Activated T-helper 1 cell treated with anti-CD3 and anti-CD28 coated beads, Interleukin-2, amount 50 U/mL, for 16 hours (primary cell): ENCODE measurements at regions not wholly inside any gene's neighbourhood (a gene's known extent, or its start where the extent isn't known, plus 50 kb on each side); places are given as distances from the start of the nearest gene placed in this dataset.
"Not testable (repeated sequence)": the region's sequence is repeated elsewhere in the genome, so short reads cannot be mapped to it uniquely, and the experiment has no call there.

Experiments
- DNase-seq, 2 donors: peaks; one replicate each; pipeline ENCODE4 v3.0.0-alpha.2; 2020; ENCODE audit warnings: low read depth in 1 of 2, low spot score in 1 of 2

DNA sequence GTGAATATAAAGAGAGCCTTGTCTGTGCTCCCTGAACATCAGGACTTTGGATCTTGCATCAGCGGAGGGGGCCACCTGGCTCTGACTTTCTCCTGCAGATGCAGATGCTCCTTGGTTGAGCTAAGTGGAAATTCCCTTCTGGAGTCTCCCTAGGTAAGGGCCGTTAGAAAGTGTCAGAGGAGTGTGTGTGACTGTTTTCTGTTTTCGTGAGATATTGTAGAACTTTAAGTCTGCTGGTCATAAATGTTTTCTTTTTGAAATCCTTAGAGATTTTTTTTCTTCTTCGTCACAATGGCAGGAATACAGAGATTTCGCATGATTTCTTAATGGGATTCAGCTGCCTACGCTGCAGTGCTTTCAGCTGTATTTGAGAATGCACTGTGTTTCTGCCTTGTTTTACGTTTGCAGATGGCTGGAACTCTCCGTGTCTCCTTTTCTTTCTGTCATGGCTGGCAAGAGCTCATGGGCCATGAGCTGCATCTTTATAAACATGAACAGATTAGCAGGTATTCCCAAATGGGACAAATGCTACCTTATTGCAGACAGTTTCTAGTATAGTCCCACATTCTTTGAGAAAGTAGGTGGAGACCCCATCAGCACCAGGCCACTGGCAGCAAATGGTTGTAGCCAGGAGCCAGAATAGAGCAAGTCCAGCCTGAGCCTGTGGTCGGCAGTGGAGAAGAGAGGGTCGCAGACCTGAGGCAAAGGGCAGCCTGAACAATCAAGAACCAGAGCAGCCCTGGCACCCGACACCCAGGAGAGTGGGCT lies 76.2 kb upstream of the FRMD6 start:
- no peak for DNase-seq

DNA sequence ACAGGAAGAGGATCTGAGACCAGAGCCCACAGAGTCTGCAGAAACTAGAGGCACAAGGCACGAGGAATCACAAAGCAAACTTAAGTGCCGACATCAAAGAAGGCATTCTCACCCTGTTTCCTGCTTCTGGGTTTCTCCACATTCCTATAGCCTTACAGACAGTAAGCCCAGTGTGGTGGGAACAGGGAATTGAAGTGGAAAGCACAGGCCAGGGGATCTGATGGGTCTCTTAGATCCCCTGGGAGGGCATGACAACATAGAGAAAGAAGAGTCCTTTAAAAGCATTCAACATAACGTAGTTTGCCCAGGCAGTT lies 75.6 kb upstream of the FRMD6 start:
- DNase-seq = no peak

DNA sequence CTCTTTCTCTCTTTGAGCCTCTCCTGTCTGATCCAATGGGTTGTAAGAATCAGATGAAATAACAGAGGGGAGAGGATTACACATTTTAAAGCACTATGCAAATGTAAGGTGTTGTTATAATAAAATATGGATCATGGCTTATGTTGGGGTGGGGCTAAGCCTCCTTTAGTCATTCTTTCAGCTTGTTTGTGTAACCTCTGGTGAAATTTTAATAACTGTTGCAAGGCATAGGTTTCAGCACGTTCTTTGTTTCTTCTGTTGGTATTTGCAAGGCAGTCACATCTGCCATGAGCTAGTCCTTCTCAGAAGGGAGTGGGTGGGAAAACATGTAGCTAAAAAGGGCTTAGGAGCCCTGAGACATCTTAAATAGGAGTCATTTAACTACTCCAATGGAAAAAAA lies 74.8 kb upstream of the FRMD6 start:
- DNase-seq = no peak

DNA sequence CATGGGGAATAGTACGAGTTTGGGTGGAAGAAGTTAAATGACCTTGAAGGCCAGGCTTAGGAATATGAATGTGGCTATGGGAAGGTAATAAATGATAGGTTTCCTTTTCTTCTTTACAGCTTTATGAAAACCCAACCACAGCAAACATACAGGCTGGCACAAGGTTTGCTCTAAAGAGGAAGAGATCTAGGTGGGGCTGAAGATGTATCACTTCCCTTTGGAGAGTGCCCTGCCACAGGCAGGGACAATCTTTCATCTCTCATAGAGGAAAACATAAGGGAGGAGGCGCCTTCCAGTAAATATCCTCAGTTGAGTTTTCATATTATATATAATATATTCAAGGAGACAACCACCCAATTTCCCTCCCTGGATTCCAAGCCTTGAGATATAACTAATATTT lies 72.9 kb upstream of the FRMD6 start:
- DNase-seq = no peak

DNA sequence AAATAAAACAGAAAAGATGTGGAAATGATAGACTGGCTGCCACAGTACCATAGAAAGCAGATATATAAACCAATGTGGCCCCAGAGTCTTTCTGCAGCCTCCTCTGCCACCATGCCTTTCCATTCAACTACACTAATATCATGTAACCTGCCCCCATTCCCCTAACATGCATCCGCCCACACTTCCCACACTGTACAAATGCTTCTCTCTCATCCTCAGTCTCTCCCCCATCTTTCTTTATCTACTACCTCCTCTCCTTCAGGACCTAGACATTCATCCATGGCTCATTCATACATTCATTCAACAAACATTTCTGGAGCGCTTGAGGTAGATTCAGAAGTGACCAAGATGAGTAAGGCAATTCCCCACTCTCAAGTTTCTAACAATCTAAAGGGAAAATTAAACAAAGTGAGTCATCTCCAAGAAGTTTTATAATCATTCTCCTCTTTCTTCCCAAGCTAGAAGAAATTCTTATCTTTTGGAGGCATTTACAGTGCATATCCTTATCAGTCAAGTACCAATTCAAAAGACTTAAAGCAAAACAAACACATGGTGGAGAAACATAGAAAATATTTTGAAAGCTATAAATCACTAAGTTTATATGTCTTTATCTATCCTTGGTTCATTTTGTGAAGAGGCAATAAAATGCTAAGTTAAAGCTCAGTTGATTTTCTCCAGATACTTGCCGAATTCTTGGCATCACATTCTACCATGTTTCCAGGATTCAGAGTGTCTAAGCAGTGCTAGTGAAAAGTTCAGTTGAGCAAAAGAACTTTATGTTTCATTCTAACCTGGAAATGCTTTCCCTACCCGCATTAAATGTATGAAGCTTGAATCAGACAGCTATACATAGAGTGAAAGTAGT lies 70.5 kb upstream of the FRMD6 start:
- DNase-seq = no peak

DNA sequence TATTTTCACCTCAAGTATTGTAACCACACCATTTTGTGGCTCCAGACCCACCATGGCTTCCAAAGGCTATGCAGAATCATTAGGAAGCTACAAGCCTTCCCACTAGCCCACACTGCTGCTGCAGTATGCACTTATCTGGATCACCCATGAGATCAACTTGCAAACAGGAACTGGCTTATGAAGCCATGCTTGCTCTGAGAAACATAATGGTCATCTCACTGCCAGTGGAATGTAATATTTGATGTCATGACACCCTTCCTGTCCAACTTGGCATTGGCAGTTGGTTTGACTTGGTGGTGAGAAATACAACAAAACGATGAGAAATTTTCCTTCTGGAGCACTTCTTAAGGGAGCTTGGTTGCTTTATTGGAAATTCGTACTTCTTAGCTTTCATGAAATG lies 69.3 kb upstream of the FRMD6 start:
- DNase-seq = no peak

DNA sequence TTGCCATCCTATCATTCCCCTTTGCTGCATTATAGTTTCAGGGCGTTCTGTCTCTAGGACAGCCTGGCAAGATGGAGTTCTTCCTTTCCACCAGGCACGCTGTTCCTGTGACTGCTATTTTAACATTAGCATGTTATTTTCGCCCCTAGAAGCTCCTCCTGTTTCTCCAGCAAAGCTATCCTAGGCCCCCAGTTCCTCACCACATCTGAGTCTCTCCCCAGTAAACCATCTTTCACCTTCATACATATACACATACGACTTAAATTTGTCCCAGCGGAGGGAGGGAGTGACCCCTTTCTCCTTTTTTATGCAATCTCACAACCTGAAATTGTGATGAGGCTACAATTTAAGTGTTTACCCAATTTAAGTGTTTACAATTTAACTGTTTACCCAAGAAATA lies 66.7 kb upstream of the FRMD6 start:
- no peak for DNase-seq

DNA sequence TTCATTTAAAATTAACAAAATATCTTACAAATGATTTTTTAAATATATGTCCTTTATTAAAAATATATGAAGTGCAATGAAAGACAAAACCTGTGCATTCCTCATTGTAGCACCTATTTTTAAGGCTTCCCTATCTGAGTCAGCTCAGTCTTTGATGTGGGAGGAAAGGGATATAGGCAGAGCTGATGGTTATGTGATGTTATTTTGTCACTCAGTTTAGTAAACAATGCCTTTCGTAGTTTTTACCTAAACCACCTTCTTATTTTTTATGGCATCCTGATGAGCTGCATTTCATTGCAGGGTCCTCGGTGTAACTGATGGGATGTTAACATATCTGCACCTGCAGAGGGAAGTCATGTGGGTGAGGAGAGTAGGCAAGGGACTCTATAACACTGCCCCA lies 58.9 kb upstream of the FRMD6 start:
- no peak for DNase-seq

DNA sequence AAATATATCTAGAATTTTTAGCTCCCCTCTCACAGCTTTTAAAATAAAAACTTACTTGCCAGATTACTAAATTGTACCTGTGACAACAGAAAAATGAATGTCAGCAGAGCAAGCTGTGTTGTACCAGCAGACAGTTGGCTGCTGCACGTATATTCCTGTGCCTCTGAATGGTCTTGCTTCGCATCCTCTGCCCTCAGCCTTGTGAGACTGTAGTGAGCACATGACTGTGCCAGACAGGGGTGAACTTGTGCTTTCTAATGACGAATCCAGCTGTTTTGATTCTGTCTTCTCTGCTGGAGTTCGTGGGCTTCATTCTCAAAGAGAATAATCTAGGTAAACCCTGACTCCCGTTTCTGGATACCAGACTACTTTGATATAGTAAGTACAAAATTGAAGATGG lies 58.3 kb upstream of the FRMD6 start:
- no peak for DNase-seq

DNA sequence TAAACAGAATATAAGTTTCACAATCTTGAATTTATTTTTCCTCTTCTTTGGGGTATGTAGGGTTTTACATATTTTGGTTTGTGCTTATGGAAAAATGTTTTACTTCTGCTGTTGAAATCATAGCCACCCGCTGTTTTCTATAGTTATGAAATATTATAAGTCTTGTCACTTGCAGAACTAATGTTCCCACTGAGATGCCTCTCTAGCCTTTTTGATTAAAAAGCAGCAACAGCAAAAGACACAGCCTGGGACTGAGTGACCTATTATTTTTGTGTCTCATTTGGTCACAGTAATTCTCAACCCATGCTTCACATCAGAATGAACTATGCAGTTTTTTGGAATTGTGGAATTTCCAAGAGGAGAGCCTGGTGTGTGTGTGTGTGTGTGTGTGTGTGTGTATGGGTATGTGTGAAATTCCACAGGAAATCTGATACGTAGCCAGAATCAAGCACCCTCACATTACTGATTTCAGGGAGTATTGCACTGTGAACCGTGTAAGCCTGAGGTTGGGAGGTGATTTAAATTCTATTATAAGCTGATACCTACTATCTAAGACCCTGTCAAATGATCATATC lies 55.7 kb upstream of the FRMD6 start:
- no peak for DNase-seq

DNA sequence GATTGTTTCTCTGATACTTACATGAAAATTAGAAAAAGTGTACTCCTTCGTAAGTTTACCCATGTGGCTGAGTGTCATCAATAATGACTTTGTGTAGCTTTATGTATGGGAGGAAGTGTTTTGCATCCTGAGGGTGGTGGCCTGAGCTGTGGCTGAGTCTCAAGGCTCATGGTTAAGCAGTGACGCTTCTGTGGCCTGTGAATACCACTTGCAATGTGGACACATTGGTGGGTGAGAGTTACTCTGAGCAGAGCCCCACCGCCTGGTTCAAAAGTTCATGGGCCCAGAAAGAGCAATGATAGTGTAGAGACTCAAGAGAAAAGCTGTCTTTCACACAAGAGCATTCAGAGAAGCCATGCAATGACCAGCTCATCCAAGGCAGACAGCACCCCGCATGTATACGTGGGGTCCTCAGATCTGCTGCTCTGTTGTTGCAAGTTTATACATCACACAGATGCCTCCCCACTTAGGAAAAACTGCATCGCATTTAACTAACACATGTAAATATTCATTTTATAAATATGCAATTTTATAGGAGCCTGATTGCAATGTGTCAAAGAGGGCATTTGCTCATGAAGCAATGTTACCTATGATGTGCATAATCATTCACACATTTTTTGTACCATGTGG lies 55.1 kb upstream of the FRMD6 start:
- DNase-seq = no peak

DNA sequence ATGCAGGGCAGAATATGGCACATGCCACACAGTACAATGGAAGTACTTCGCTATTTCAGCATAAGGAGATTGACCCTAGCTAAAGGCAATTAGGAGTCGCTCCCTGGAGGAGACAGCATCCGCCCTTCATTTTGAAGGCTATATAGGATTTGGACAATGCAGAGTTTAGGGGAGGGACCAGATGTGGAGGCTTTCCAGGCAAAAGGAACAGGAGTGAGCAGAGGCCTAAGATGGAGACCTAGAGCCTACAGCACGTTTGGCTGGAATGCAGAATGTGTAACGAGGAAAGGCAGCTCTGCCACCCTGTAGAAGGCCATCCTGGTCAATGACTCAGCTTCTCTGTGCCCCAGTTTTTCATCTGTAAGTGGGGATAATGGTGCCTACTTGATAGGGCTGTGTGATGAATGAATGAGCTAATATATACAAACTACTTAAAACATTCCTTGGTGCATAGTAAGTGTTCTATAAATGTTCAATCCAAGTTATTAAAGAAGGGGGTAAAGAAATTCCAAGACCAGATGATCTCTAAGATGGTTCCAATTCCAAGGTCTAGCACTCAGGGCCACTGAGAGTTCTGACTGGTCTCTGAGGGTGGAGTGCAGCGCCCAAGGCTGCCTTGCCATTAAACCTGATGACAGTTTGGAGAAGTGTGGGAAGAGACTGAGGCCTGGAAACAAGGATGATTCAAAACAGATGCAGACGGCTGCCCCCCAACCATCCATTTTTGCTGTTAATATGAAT lies 54.3 kb upstream of the FRMD6 start:
- DNase-seq = no peak

DNA sequence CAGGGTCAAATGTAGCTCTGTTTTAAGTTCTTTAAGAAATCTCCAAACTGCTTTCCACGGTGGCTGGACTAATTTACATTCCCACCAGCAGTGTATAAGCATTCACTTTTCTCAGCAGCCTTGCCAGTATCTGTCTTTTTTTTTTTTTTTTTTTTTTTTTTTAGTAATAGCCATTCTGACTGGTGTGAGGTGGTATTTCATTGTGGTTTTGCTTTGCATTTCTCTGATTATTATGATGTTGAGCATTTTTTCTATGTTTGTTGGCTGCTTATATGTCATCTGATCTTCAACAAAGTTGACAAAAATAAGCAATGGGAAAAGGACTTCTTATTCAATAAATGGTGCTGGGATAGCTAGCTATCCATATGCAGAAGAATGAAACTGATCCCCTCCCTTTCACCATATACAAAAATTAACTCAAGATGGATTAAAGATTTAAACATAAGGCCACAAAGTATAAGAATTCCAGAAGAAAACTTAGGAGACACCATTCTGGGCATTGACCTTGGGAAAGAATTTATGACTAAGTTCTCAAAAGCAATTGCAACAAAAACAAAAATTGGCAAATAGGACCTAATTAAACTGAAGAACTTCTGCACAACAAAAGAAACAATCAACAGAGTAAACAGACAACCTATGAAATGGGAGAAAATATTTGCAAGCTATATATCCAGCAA lies 52.6 kb upstream of the FRMD6 start:
- DNase-seq = not testable (repeated sequence)

DNA sequence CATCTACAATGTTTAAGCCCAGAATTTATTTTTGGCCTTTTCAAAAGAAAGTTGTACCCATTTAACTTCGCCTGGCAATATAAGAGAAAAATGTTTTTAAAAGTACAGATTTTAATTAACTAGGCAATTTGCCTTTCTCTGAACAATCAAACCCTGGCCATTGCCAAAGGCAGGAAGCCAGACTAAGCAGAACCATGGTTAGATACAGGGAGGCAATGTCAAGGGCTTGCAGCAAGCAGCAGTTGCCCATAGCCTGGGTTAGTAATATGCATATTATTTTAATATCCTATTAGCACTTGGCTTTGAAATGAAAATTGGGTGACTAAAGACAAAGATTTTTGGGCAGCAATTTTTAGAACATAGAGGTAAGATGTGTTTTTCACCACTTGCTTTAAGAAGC lies 51.1 kb upstream of the FRMD6 start:
- no peak for DNase-seq
